IMR-90 (cell line): ENCODE measurements at regions not wholly inside any gene's neighbourhood (a gene's known extent, or its start where the extent isn't known, plus 50 kb on each side); places are given as distances from the start of the nearest gene placed in this dataset.
A peak's percentile ranks its signal among the peaks of the same experiment; 100 is the strongest.

Experiments
- ATAC-seq: fragments of 200-7000 bp; cut with Tn5 transposase; 2 replicates; pipeline ENCODE4 v1.9.1; 2020; ENCODE audit warnings: low read depth, mild to moderate bottlenecking, moderate library complexity
- BruUV-seq: library from RNA; stranded (reverse); fragments of 400-500 nt; replicated peaks from 2 replicates; lab custom pipeline; 2021; lab: Mats Ljungman, UMichigan
- CTCF ChIA-PET: fragments of 300-600 bp; formaldehyde crosslinking; extraction: SDS; loops from one replicate; lab custom pipeline; 2021; ENCODE audit warnings: antibody characterized with exemption; lab: Yijun Ruan, JAX
- POLR2A ChIA-PET: fragments of 300-600 bp; sonication (Branson Sonifier 250); formaldehyde crosslinking; loops from one replicate; lab custom pipeline; 2022; ENCODE audit warnings: antibody characterized with exemption; ENCODE audit not compliant: unreplicated experiment; lab: Charles Lee
- DNase-seq: peaks from one replicate; pipeline ENCODE4 v3.0.0; 2013
- H2AFZ ChIP-seq: replicated peaks from 2 replicates; pipeline ENCODE3; 2013; ENCODE audit warnings: low read length, mild to moderate bottlenecking; ENCODE audit not compliant: poor library complexity
- H2AK5ac ChIP-seq: 2 replicates; pipeline ENCODE4 v1.6.1; 2013; ENCODE audit warnings: low read depth, low read length, inconsistent platforms
- H2AK9ac ChIP-seq: replicated peaks from 2 replicates; pipeline ENCODE3; 2013; ENCODE audit warnings: mild to moderate bottlenecking, low read depth, low read length, moderate library complexity; ENCODE audit not compliant: poor library complexity
- H2BK120ac ChIP-seq: 2 replicates; pipeline ENCODE4 v1.6.1; 2013; ENCODE audit warnings: low read depth, low read length, inconsistent platforms
- H2BK15ac ChIP-seq: 3 replicates; pipeline ENCODE4 v1.6.1; 2013; ENCODE audit warnings: low read depth, low read length, inconsistent platforms
- H2BK20ac ChIP-seq: 2 replicates; pipeline ENCODE4 v1.6.1; 2013; ENCODE audit warnings: low read depth, mild to moderate bottlenecking, inconsistent platforms, low read length, moderate library complexity
- H2BK5ac ChIP-seq: 2 replicates; pipeline ENCODE4 v1.6.1; 2013; ENCODE audit warnings: mild to moderate bottlenecking, low read depth, low read length, inconsistent platforms; ENCODE audit not compliant: poor library complexity, severe bottlenecking
- H3K14ac ChIP-seq: replicated peaks from 2 replicates; pipeline ENCODE4 v1.6.1; 2013; ENCODE audit warnings: low read depth, low read length, inconsistent platforms
- H3K18ac ChIP-seq: 2 replicates; pipeline ENCODE4 v1.6.1; 2013; ENCODE audit warnings: low read depth, low read length, control low read depth
- H3K23ac ChIP-seq: 2 replicates; pipeline ENCODE4 v1.6.1; 2013; ENCODE audit warnings: low read depth, low read length, inconsistent platforms
- H3K27ac ChIP-seq: 2 replicates; pipeline ENCODE4 v1.5.1; 2013; ENCODE audit warnings: mild to moderate bottlenecking, control low read depth, low read length; ENCODE audit not compliant: insufficient read depth
- H3K27me3 ChIP-seq: 2 replicates; pipeline ENCODE4 v1.6.1; 2013; ENCODE audit warnings: low read length; ENCODE audit not compliant: control insufficient read depth, insufficient read depth
- H3K36me3 ChIP-seq: 2 replicates; pipeline ENCODE4 v1.6.1; 2013; ENCODE audit warnings: low read length, mixed read lengths; ENCODE audit not compliant: control insufficient read depth, insufficient read depth
- H3K4ac ChIP-seq: 2 replicates; pipeline ENCODE4 v1.6.1; 2013; ENCODE audit warnings: low read depth, low read length, inconsistent platforms
- H3K4me1 ChIP-seq: 2 replicates; pipeline ENCODE4 v1.6.1; 2013; ENCODE audit warnings: low read length, mixed read lengths; ENCODE audit not compliant: control insufficient read depth, insufficient read depth
- H3K4me2 ChIP-seq: 2 replicates; pipeline ENCODE4 v1.6.1; 2013; ENCODE audit warnings: low read depth, mild to moderate bottlenecking, control low read depth, low read length, moderate library complexity
- H3K4me3 ChIP-seq: 2 replicates; pipeline ENCODE4 v1.5.1; 2013; ENCODE audit warnings: low read depth, mild to moderate bottlenecking, control low read depth, low read length, moderate library complexity; ENCODE audit not compliant: insufficient read depth
- H3K56ac ChIP-seq: 2 replicates; pipeline ENCODE4 v1.6.1; 2013; ENCODE audit warnings: low read length, inconsistent platforms; ENCODE audit not compliant: insufficient read depth; ENCODE audit errors: extremely low read depth
- H3K79me1 ChIP-seq, 2 experiments: 2 replicates each; pipeline ENCODE4 v1.6.1; 2013; ENCODE audit warnings: low read length in 2 of 2, inconsistent platforms in 1 of 2, low read depth in 1 of 2
- H3K9ac ChIP-seq: 2 replicates; pipeline ENCODE4 v1.6.1; 2013; ENCODE audit warnings: low read depth, low read length, control low read depth
- H3K9me1 ChIP-seq: 2 replicates; pipeline ENCODE4 v1.6.1; 2013; ENCODE audit warnings: low read length, inconsistent platforms; ENCODE audit not compliant: insufficient read depth
- H3K9me3 ChIP-seq: 2 replicates; pipeline ENCODE4 v1.6.1; 2013; ENCODE audit warnings: low read length; ENCODE audit not compliant: control insufficient read depth, insufficient read depth
- H4K20me1 ChIP-seq: 2 replicates; pipeline ENCODE4 v1.6.1; 2013; ENCODE audit warnings: low read length, inconsistent platforms; ENCODE audit not compliant: insufficient read depth
- H4K5ac ChIP-seq: 2 replicates; pipeline ENCODE4 v1.6.1; 2013; ENCODE audit warnings: mild to moderate bottlenecking, low read depth, low read length, control low read depth
- H4K8ac ChIP-seq, 2 experiments: 2 replicates each; pipeline ENCODE4 v1.6.1; 2013; ENCODE audit warnings: low read depth in 2 of 2, low read length in 2 of 2, control low read depth in 1 of 2, inconsistent platforms in 1 of 2
- H4K91ac ChIP-seq: 2 replicates; pipeline ENCODE4 v1.6.1; 2013; ENCODE audit warnings: low read depth, low read length, inconsistent platforms; ENCODE audit not compliant: insufficient read depth
- CEBPB ChIP-seq: IDR thresholded peaks from 2 replicates; pipeline ENCODE4 v1.6.1; 2012; ENCODE audit warnings: low read depth, low read length, improper control_type of control experiment
- MAFK ChIP-seq: IDR thresholded peaks from 2 replicates; pipeline ENCODE4 v1.6.1; 2012; ENCODE audit warnings: low read depth, low read length, improper control_type of control experiment
- MXI1 ChIP-seq: IDR thresholded peaks from 2 replicates; pipeline ENCODE4 v1.6.1; 2012; ENCODE audit warnings: low read depth, mild to moderate bottlenecking, low read length, moderate library complexity, borderline replicate concordance
- WGBS, 2 experiments: methylation state at CpG; one replicate each; pipeline versions ENCODE4 v1.1.5 to v1.1.7; 2013; ENCODE audit warnings: missing lambda C conversion rate in 2 of 2; ENCODE audit not compliant: insufficient read length in 1 of 2; ENCODE audit errors: extremely low coverage in 2 of 2; 5-methylcytosine and 5-hydroxymethylcytosine counted together
- dilution Hi-C: fragments of 300-500 bp; cut with HindIII; formaldehyde crosslinking; loops from one replicate; pipeline ENCODE4 v1.14.3; 2018; ENCODE audit warnings: low sequenced_read_pairs; ENCODE audit not compliant: unreplicated experiment
- in situ Hi-C: fragments of 300-500 bp; cut with MboI; formaldehyde crosslinking; loops from 3 replicates; pipeline ENCODE4 v1.14.3; 2019; ENCODE audit warnings: low sequenced_read_pairs, inconsistent platforms, mixed read lengths
- intact Hi-C: fragments of 100-400 bp; cut with micrococcal nuclease; formaldehyde crosslinking; loops from 2 replicates; pipeline ENCODE4 v1.10.0; 2022

DNA sequence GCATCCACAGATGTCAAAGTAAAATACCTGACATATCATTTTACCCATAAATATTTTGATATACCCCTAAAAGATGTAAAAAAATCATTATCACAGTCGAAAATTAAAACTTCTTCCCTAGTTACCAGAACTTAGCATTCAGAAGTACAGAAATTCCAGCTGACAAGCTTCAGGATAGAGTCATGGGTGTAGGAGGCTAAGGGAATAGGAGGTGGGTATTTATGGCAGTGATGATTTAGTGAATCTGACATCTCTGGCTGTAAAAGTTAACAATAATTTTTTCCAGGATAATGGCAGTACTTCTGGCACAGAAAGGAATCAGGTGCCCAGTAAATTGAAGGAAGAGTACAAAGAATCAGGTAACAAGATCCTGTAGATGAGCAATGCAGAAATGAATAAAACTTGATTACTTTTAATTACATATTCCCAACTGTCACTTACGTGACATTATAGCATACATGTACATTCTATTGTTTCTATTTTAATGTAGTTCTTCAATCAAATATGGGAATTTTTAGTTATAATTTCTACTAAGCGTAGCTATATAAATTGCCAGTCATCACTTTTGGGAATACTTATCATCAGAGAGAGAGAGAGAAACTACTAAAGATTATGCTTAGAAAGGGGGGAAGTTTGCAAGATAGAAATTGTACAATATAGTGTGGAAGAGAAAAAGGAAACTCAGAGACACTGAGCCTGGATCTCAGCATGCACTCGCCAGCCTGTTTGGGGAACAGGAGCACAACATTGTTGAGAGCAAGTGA is 143.4 kb downstream of the TMEM144 start:
- dilution Hi-C loops (no loop called here), in situ Hi-C loops (no loop called here), intact Hi-C loops (no loop called here)
- H3K9ac ChIP-seq, result no peak overlapping the region
- DNase-seq (no peak), ATAC-seq (no peak)
- H3K36me3 ChIP-seq, result no peaks in the 10 kb centered on the region
- H3K4ac ChIP-seq, result no peak overlapping the region
- no peak overlapping the region for H3K27ac ChIP-seq
- H3K4me3 ChIP-seq, result no peak overlapping the region
- H3K56ac ChIP-seq, result no peak overlapping the region
- no peak overlapping the region for H4K5ac ChIP-seq
- no peaks in the 10 kb centered on the region for H3K27me3 ChIP-seq
- no peak overlapping the region for H3K18ac ChIP-seq
- H3K9me3 ChIP-seq, result no peaks in the 10 kb centered on the region
- no peaks in the 10 kb centered on the region for H3K9me1 ChIP-seq
- H2AK9ac ChIP-seq, result no peak overlapping the region
- H2BK120ac ChIP-seq, result no peak overlapping the region
- H2AK5ac ChIP-seq, result no peak overlapping the region
- no CpG with 5 or more reads among the region's 4 CpGs for WGBS, 2 experiments
- no peaks in the 10 kb centered on the region for H3K79me1 ChIP-seq
- no peak overlapping the region for H2AFZ ChIP-seq
- H2BK20ac ChIP-seq, result no peak overlapping the region
- no peak overlapping the region for H4K91ac ChIP-seq
- H2BK5ac ChIP-seq, result no peak overlapping the region
- POLR2A ChIA-PET, result no interaction called here
- TF ChIP-seq CEBPB, result no peak
- no peak for TF ChIP-seq MXI1
- peak; percentile 23; the same call in 1 of the 2 replicates for TF ChIP-seq MAFK
- H4K8ac ChIP-seq, result no peak overlapping the region
- H3K14ac ChIP-seq, result no peak overlapping the region
- no TSS peak for BruUV-seq
- H3K4me1 ChIP-seq, result no peaks in the 10 kb centered on the region
- H4K20me1 ChIP-seq, result no peaks in the 10 kb centered on the region
- no peak overlapping the region for H2BK15ac ChIP-seq
- H3K23ac ChIP-seq, result no peak overlapping the region
- CTCF ChIA-PET, result no interaction called here
- no peak overlapping the region for H3K4me2 ChIP-seq
